GM18861 (cell line): ENCODE measurements at regions not wholly inside any gene's neighbourhood (a gene's known extent, or its start where the extent isn't known, plus 50 kb on each side); places are given as distances from the start of the nearest gene placed in this dataset.
"Not testable (repeated sequence)": the region's sequence is repeated elsewhere in the genome, so short reads cannot be mapped to it uniquely, and the experiment has no call there.

Experiments
- ATAC-seq: cut with Tn5 transposase; IDR thresholded peaks from one replicate; pipeline ENCODE4 v1.9.1; 2021; ENCODE audit not compliant: unreplicated experiment

- ATAC-seq, result no peak
Observed at GRCh38 chr7:42687211-42688055, 224.4 kb downstream of the C7orf25 start.

- no peak for ATAC-seq
Observed at GRCh38 chr7:42686594-42687156, 225.2 kb downstream of the C7orf25 start.

GRCh38 chr7:42685911-42686310 lies 226.0 kb downstream of the C7orf25 start:
- ATAC-seq, result no peak

GRCh38 chr7:42677751-42678699 lies 233.8 kb downstream of the C7orf25 start:
- no peak for ATAC-seq

- no peak for ATAC-seq
Observed at GRCh38 chr7:42674541-42674940, 237.3 kb downstream of the C7orf25 start.

- ATAC-seq, result no peak
Observed at GRCh38 chr7:42673951-42674350, 237.9 kb downstream of the C7orf25 start.

- ATAC-seq, result no peak
Observed at GRCh38 chr7:42672339-42672999, 239.4 kb downstream of the C7orf25 start.

GRCh38 chr7:42671627-42672026 lies 240.2 kb downstream of the C7orf25 start:
- no peak for ATAC-seq

GRCh38 chr7:42666994-42667393 lies 244.9 kb downstream of the C7orf25 start:
- ATAC-seq, result no peak

GRCh38 chr7:42662862-42663261 lies 249.0 kb downstream of the C7orf25 start:
- no peak for ATAC-seq

GRCh38 chr7:42661312-42661711 lies 250.6 kb downstream of the C7orf25 start:
- ATAC-seq, result no peak

- no peak for ATAC-seq
Observed at GRCh38 chr7:42650701-42651100, 261.2 kb downstream of the C7orf25 start.

GRCh38 chr7:42650171-42650570 lies 261.7 kb downstream of the C7orf25 start:
- ATAC-seq, result no peak

- no peak for ATAC-seq
Observed at GRCh38 chr7:42645906-42646305, 266.0 kb downstream of the C7orf25 start.

GRCh38 chr7:42642699-42643098 lies 269.2 kb downstream of the C7orf25 start:
- ATAC-seq, result no peak

- ATAC-seq, result no peak
Observed at GRCh38 chr7:42639930-42640329, 271.9 kb downstream of the C7orf25 start.

GRCh38 chr7:42636380-42636779 lies 275.5 kb downstream of the C7orf25 start:
- ATAC-seq, result not testable (repeated sequence)

GRCh38 chr7:42628054-42628453 lies 283.8 kb downstream of the C7orf25 start:
- no peak for ATAC-seq

- ATAC-seq, result no peak
Observed at GRCh38 chr7:42627626-42628025, 284.2 kb downstream of the C7orf25 start.

- ATAC-seq, result no peak
Observed at GRCh38 chr7:42627101-42627500, 284.8 kb downstream of the C7orf25 start.

GRCh38 chr7:42625421-42625820 lies 286.4 kb downstream of the C7orf25 start:
- no peak for ATAC-seq
